GM12875 (cell line): ENCODE measurements at regions not wholly inside any gene's neighbourhood (a gene's known extent, or its start where the extent isn't known, plus 50 kb on each side); places are given as distances from the start of the nearest gene placed in this dataset.

Experiments
- H3K4me3 ChIP-seq: one replicate; pipeline ENCODE4 v1.5.1; 2011; ENCODE audit warnings: low read depth, low read length, control low read depth
- CTCF ChIP-seq: IDR thresholded peaks from 2 replicates; pipeline ENCODE4 v1.5.1; 2011; ENCODE audit warnings: low read depth, mild to moderate bottlenecking, control low read depth, inconsistent platforms, low read length, moderate library complexity, borderline replicate concordance; ENCODE audit not compliant: insufficient read depth

- TF ChIP-seq CTCF: no peak
- H3K4me3 ChIP-seq: no peak overlapping the region
These were observed 101.4 kb downstream of the FAM43A start for GRCh38 chr3:194787072-194787471.

- TF ChIP-seq CTCF: no peak
- no peak overlapping the region for H3K4me3 ChIP-seq
These were observed 102.0 kb downstream of the FAM43A start for GRCh38 chr3:194787650-194788049.

GRCh38 chr3:194792368-194792767 is 106.7 kb downstream of the FAM43A start:
- H3K4me3 ChIP-seq: no peak overlapping the region

GRCh38 chr3:194797555-194798250 is 112.0 kb downstream of the FAM43A start:
- no peak for TF ChIP-seq CTCF
- H3K4me3 ChIP-seq: no peak overlapping the region

More at GRCh38 chr3:194792368-194792767, 106.7 kb downstream of the FAM43A start:
- no peak for TF ChIP-seq CTCF

GRCh38 chr3:194798486-194798885 is 112.8 kb downstream of the FAM43A start:
- no peak overlapping the region for H3K4me3 ChIP-seq
- TF ChIP-seq CTCF: no peak

GRCh38 chr3:194800002-194800401 is 114.3 kb downstream of the FAM43A start:
- no peak overlapping the region for H3K4me3 ChIP-seq
- TF ChIP-seq CTCF: no peak

- no peak for TF ChIP-seq CTCF
- no peak overlapping the region for H3K4me3 ChIP-seq
These were observed 116.1 kb downstream of the FAM43A start for GRCh38 chr3:194801461-194802432.
